T1000 (cell line): ENCODE measurements at regions not wholly inside any gene's neighbourhood (a gene's known extent, or its start where the extent isn't known, plus 50 kb on each side); places are given as distances from the start of the nearest gene placed in this dataset.
"Not testable (repeated sequence)": the region's sequence is repeated elsewhere in the genome, so short reads cannot be mapped to it uniquely, and the experiment has no call there.

Experiments used
- DNase-seq: peaks from one replicate; lab custom pipeline; 2025; ENCODE audit warnings: mixed read lengths; lab: John Stamatoyannopoulos, UW

GRCh38 chr17:64800987-64801386 lies 118.3 kb downstream of the LRRC37A3 start:
- not testable (repeated sequence) for DNase-seq

- DNase-seq: not testable (repeated sequence)
Measured at GRCh38 chr17:64800361-64800895, 118.8 kb downstream of the LRRC37A3 start.

- DNase-seq: not testable (repeated sequence)
Measured at GRCh38 chr17:64799543-64800188, 119.6 kb downstream of the LRRC37A3 start.

GRCh38 chr17:64798961-64799360 lies 120.3 kb downstream of the LRRC37A3 start:
- DNase-seq: not testable (repeated sequence)

- DNase-seq: not testable (repeated sequence)
Measured at GRCh38 chr17:64798489-64798790, 120.8 kb downstream of the LRRC37A3 start.

- DNase-seq: not testable (repeated sequence)
Measured at GRCh38 chr17:64797746-64798488, 121.4 kb downstream of the LRRC37A3 start.

GRCh38 chr17:64795342-64795741 lies 123.9 kb downstream of the LRRC37A3 start:
- DNase-seq: not testable (repeated sequence)

- not testable (repeated sequence) for DNase-seq
Measured at GRCh38 chr17:64794548-64795274, 124.6 kb downstream of the LRRC37A3 start.

GRCh38 chr17:64794113-64794512 lies 125.2 kb downstream of the LRRC37A3 start:
- not testable (repeated sequence) for DNase-seq

- not testable (repeated sequence) for DNase-seq
Measured at GRCh38 chr17:64792793-64793575, 126.3 kb downstream of the LRRC37A3 start.

- DNase-seq: not testable (repeated sequence)
Measured at GRCh38 chr17:64792276-64792675, 127.0 kb downstream of the LRRC37A3 start.

GRCh38 chr17:64791691-64792090 lies 127.6 kb downstream of the LRRC37A3 start:
- not testable (repeated sequence) for DNase-seq

- not testable (repeated sequence) for DNase-seq
Measured at GRCh38 chr17:64791226-64791625, 128.1 kb downstream of the LRRC37A3 start.

GRCh38 chr17:64790690-64791089 lies 128.6 kb upstream of the SMURF2 start:
- not testable (repeated sequence) for DNase-seq

- not testable (repeated sequence) for DNase-seq
Measured at GRCh38 chr17:64790193-64790592, 128.1 kb upstream of the SMURF2 start.

GRCh38 chr17:64789061-64789445 lies 126.9 kb upstream of the SMURF2 start:
- DNase-seq: not testable (repeated sequence)

GRCh38 chr17:64788286-64789060 lies 126.4 kb upstream of the SMURF2 start:
- no peak for DNase-seq

- no peak for DNase-seq
Measured at GRCh38 chr17:64787921-64788271, 125.8 kb upstream of the SMURF2 start.

GRCh38 chr17:64787255-64787920 lies 125.3 kb upstream of the SMURF2 start:
- no peak for DNase-seq

- DNase-seq: no peak
Measured at GRCh38 chr17:64786337-64786736, 124.2 kb upstream of the SMURF2 start.
